Testis (tissue), 2 donors: ENCODE measurements at regions not wholly inside any gene's neighbourhood (a gene's known extent, or its start where the extent isn't known, plus 50 kb on each side); places are given as distances from the start of the nearest gene placed in this dataset.

ENCODE experiments used
- DNase-seq: peaks from one replicate; pipeline ENCODE4 v3.0.0-alpha.2; 2019
- H3K27ac ChIP-seq, 2 donors: fragments of 200-600 bp; sonication (generic); one replicate each; pipeline ENCODE4 v1.5.1; 2019
- H3K27me3 ChIP-seq: fragments of 200-600 bp; sonication (generic); one replicate; pipeline ENCODE4 v1.5.1; 2019
- H3K36me3 ChIP-seq: fragments of 200-600 bp; sonication (generic); one replicate; pipeline ENCODE4 v1.5.1; 2017; ENCODE audit warnings: low read depth; ENCODE audit errors: missing control alignments
- H3K4me1 ChIP-seq: fragments of 200-600 bp; sonication (generic); one replicate; pipeline ENCODE4 v1.5.1; 2019
- H3K4me3 ChIP-seq, 2 donors: fragments of 200-600 bp; sonication (generic); one replicate each; pipeline ENCODE4 v1.5.1; 2017 to 2019
- H3K9me3 ChIP-seq: fragments of 200-600 bp; sonication (generic); one replicate; pipeline ENCODE4 v1.5.1; 2017
- CTCF ChIP-seq, 3 experiments: fragments of 450-650 bp in 2 of 3; fragments of 200-600 bp in 1 of 3; sonication (generic) in 1 of 3; IDR thresholded peaks; one replicate each; pipeline ENCODE4 v1.5.1; 2016 to 2019; ENCODE audit warnings: antibody characterized with exemption in 3 of 3, mild to moderate bottlenecking in 2 of 3, moderate library complexity in 1 of 3
- POLR2A ChIP-seq: fragments of 450-650 bp; IDR thresholded peaks from one replicate; pipeline ENCODE4 v1.6.1; 2017; ENCODE audit warnings: antibody characterized with exemption, mild to moderate bottlenecking, moderate library complexity
- WGBS, 2 donors: methylation state at CpG; one replicate each; pipeline ENCODE4 v1.1.5; 2018; 5-methylcytosine and 5-hydroxymethylcytosine counted together
- intact Hi-C: fragments of 100-400 bp; cut with DNase I; formaldehyde crosslinking; loops from one replicate; pipeline ENCODE4 v1.15.1; 2023; ENCODE audit warnings: low total_unique reads

- no peaks in the 10 kb centered on the region for H3K27me3 ChIP-seq
- H3K9me3 ChIP-seq: no peaks in the 10 kb centered on the region
- no peak overlapping the region for H3K27ac ChIP-seq
- DNase-seq: no peak
- 87 to 90% methylated on average over 2 to 3 of the region's 3 CpGs for WGBS, 2 donors
- TF ChIP-seq CTCF (IDR thresholded peaks at IDR 0.05) (no peak), POLR2A (no peak)
- H3K4me1 ChIP-seq: no peaks in the 10 kb centered on the region
- intact Hi-C loops: no loop called here
- H3K36me3 ChIP-seq: no peaks in the 10 kb centered on the region
- H3K4me3 ChIP-seq: no peak overlapping the region
These were observed 284.6 kb downstream of the CDC5L start for GRCh38 chr6:44672086-44672485.

GRCh38 chr6:44672841-44673240, 285.3 kb downstream of the CDC5L start:
- intact Hi-C loops: no loop called here
- Histone ChIP-seq H3K27ac (no peak overlapping the region), H3K9me3 (no peaks in the 10 kb centered on the region), H3K36me3 (no peaks in the 10 kb centered on the region), H3K4me1 (no peaks in the 10 kb centered on the region), H3K4me3 (no peak overlapping the region), H3K27me3 (no peaks in the 10 kb centered on the region)
- DNase-seq: no peak
- TF ChIP-seq POLR2A (no peak), CTCF (IDR thresholded peaks at IDR 0.05) (no peak)
- 88 to 92% methylated on average over 2 to 4 of the region's 4 CpGs for WGBS, 2 donors

GRCh38 chr6:44674226-44675155, 287.0 kb downstream of the CDC5L start:
- DNase-seq: no peak
- Histone ChIP-seq H3K4me1 (no peaks in the 10 kb centered on the region), H3K27ac (no peak overlapping the region), H3K9me3 (no peaks in the 10 kb centered on the region), H3K27me3 (no peaks in the 10 kb centered on the region), H3K4me3 (no peak overlapping the region), H3K36me3 (no peaks in the 10 kb centered on the region)
- 73 to 82% methylated on average over 11 of the region's 11 CpGs for whole genome bisulfite sequencing, 2 donors
- TF ChIP-seq POLR2A: no peak
- TF ChIP-seq CTCF (IDR thresholded peaks at IDR 0.05): no peak
- intact Hi-C loops: no loop called here

GRCh38 chr6:44675449-44675848, 287.9 kb downstream of the CDC5L start:
- intact Hi-C loops: no loop called here
- Histone ChIP-seq H3K36me3 (no peaks in the 10 kb centered on the region), H3K4me3 (no peak overlapping the region), H3K4me1 (no peaks in the 10 kb centered on the region), H3K9me3 (no peaks in the 10 kb centered on the region), H3K27me3 (no peaks in the 10 kb centered on the region), H3K27ac (no peak overlapping the region)
- 86 to 97% methylated on average over 2 of the region's 2 CpGs for WGBS, 2 donors
- TF ChIP-seq CTCF (IDR thresholded peaks at IDR 0.05) (no peak), POLR2A (no peak)
- no peak for DNase-seq
